GM19025 (cell line): ENCODE measurements at regions not wholly inside any gene's neighbourhood (a gene's known extent, or its start where the extent isn't known, plus 50 kb on each side); places are given as distances from the start of the nearest gene placed in this dataset.

Source experiments
- ATAC-seq: cut with Tn5 transposase; IDR thresholded peaks from one replicate; pipeline ENCODE4 v1.9.1; 2021; ENCODE audit warnings: mild to moderate bottlenecking, low read depth, moderate library complexity; ENCODE audit not compliant: unreplicated experiment

DNA sequence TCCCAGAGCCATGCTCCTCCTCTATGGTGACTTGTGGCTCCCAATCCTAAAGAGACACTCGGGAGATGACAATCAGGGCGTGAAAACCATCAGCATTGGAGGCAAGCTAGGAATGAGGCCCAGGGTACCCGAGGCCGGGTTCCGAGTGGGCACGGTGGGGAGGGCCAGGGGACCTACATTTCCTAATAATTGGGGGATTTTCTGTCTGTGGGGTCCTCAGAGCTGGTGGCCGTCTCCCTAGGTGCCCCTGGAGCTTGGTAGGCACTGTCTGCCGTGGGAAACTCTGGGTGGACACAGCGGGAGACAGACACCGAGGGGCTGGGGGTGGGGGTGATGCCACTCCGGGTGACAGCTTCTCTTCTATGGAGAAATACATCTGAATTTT lies 312.5 kb upstream of the TNRC6C start:
- no peak for ATAC-seq

DNA sequence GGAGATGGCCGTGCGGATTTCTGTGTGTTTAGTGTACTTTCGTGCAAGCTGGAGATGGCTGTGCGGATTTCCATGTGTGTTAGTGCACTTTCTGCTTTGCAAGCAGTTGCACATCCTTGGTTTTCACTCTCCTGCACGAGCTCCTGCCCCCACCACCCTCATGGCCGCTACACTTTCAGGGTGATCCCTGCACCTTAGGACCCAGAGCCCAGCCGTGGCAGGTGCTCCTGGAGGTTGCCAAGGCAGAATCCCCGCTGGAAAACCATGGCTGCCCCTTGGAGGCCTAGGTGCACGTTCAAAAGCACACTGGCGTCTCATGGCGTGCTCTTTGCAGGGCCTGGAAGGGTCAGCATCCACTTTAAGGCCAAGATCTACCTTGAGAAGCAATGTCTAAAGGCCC lies 311.0 kb upstream of the TNRC6C start:
- ATAC-seq = no peak

DNA sequence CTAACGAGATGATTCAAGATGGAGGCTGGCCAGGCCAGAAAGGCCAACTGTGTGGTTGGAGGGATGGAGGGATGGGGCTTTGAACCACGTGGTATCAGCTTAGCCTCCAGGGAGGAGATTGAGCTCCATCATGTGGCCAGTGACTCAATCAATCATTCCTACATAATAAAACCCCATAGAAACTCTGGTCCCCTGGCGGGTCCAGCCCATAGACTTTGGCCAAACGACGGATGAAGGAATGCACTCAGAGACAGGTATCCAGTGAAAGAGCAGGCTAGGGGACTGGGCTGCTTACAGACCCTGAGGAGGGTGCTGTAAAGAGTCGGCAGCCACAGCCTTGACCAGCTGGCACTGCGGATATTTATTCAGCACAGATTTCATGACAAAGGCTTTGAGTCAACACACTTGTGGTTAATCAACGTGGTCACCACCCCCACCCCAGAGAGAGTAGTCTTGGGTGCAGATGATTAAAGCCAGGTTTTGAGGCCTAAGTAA lies 308.7 kb upstream of the TNRC6C start:
- no peak for ATAC-seq

- no peak for ATAC-seq
Observed at GRCh38 chr17:77651988-77652387, 306.5 kb upstream of the TNRC6C start.

DNA sequence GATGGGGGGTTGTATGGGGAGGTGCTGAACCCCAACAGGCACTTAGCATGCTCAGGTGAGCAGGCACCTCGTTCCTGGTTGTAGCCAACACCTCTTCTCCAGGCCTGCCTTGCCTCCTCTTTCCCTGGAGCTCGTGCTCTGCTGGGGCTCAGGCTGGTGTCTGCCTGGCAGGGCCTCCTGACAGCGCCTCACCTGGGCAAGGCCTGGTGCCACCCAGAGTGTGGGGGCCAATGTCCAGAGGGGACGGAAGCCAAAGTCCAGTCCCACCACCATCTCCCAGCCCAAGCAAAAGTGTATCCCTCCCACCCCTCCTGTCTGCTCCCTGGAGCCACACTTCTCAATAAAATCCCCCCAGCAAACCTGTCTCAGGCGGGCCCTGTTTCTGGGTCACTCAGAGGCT lies 304.2 kb upstream of the TNRC6C start:
- no peak for ATAC-seq

GRCh38 chr17:77654850-77655249 lies 303.7 kb upstream of the TNRC6C start:
- no peak for ATAC-seq

- no peak for ATAC-seq
Observed at GRCh38 chr17:77656054-77656453, 302.4 kb upstream of the TNRC6C start.

- no peak for ATAC-seq
Observed at GRCh38 chr17:77657839-77658238, 300.7 kb upstream of the TNRC6C start.

GRCh38 chr17:77660524-77660923 lies 298.0 kb upstream of the TNRC6C start:
- no peak for ATAC-seq

GRCh38 chr17:77662833-77663232 lies 295.7 kb upstream of the TNRC6C start:
- no peak for ATAC-seq

DNA sequence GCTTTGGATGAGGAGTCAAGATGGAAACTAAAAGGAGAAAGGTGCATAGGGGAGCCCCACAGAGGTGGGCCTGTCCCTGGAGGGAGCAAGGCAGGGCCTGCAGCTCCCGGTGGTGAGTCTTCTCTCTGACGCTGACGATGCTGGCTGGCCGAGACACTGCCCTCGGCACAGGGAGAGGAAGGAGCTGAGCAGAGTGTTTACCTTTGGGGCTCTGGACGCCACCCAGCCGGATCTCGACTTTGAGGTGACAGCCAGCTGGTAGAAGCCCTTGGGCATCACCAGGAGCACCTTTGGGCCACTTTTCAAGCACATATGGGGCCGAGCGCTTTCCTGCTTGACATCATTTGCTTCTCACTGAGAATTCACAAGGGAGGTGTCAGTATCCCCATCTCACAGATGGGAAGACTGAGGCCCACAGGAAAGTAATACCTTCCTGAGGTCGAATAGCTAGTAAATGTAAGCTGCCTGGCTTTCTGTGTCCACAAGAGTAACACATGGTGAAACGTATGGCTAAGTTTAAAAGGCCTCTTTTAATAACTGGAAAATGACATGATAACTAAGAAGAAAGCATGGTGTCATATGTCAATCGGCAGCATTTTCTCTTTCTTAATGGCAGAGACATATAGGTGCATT lies 294.3 kb upstream of the TNRC6C start:
- no peak for ATAC-seq

DNA sequence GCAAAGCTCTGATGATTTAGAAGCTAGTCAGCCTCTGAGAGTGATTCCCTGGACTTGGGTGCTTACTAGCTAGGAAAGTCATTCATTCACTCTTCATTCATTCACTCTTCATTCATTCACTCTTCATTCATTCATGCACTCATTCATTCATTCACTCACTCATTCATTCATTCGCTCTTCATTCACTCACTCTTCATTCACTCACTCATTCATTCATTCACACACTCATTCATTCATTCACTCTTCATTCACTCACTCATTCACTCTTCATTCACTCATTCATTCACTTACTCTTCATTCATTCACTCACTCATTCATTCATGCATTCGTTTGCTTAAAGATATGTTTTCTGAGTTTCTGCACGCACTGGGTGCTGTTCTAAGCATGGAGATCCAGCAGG lies 292.7 kb upstream of the TNRC6C start:
- no peak for ATAC-seq

DNA sequence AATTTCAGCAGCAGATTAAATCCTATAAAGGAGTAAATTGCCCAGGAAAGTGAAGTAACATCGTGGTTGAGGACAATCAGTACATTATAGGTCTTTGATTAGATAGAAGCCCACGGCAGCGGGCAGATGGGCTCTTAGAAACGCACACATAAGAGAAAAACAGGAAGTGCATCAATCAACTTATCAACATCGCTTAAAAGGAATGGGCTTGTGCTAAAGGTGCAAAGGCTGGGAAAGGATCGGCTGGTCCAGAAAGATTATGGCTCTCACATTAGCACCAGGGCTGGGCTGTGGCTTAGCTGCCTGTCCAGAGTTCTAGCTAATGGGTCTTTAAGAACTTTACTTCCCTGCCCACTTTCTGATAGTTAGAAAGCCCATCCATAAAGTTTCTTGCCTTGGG lies 292.0 kb upstream of the TNRC6C start:
- no peak for ATAC-seq

GRCh38 chr17:77666881-77667395 lies 291.6 kb upstream of the TNRC6C start:
- ATAC-seq = no peak

DNA sequence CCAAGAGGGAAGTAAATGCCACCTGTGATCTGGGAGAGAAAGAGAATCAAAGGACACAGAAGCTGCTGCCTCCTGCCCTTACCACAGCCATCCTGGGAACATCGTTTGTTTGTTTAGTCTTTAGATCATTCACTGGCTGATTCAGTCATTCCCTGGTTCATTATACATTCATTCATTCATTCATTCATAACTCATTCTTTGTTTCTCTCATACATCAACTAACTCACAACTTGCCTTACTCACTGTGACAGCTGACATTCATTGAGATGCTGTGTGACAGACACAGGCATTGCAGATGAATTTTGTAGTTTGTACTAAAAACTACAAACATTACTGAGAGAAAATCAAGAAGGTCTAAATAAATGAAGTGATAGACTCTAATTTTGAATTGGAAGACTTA lies 291.0 kb upstream of the TNRC6C start:
- no peak for ATAC-seq

DNA sequence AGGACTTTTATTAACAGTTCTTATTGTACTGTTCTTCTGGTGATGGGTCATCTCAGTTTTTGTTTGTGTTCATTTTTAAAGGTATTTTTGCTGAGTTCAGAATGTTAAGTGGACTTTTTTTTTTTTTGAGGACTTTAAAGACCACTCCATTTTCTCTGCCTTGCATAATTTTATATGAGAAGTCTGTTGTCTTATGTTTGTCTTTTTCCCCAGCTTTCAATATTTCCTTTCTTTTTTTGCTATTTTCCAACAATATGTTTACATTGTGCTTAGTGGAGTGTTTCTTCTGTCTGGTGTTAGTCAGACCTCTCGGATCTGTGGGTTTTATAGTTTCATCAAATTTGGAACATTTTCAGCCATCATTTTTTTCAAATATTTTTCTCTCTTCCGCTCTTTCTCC lies 290.0 kb upstream of the TNRC6C start:
- ATAC-seq = no peak

- no peak for ATAC-seq
Observed at GRCh38 chr17:77670173-77670572, 288.3 kb upstream of the TNRC6C start.

DNA sequence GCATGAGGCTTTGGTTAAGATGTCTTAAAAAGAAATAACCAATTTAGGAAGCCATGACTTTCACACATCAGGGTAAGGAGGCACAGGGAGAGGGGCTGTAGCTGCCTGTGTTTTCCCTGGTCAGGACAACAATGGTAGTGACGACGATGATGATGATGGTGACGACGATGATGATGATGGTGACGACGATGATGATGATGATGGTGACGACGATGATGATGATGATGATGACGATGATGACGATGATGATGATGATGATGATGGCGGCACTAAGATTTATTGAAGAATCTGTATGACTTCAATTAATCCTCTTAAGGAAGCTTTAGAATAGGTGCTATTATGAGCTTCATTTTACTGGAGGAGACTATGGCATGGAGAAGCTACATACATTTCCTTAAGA lies 284.1 kb upstream of the TNRC6C start:
- no peak for ATAC-seq

- no peak for ATAC-seq
Observed at GRCh38 chr17:77675411-77675810, 283.1 kb upstream of the TNRC6C start.

- no peak for ATAC-seq
Observed at GRCh38 chr17:77675816-77676215, 282.7 kb upstream of the TNRC6C start.

GRCh38 chr17:77676237-77676661 lies 282.3 kb upstream of the TNRC6C start:
- ATAC-seq = no peak

GRCh38 chr17:77677211-77677610 lies 281.3 kb upstream of the TNRC6C start:
- no peak for ATAC-seq

GRCh38 chr17:77677630-77678029 lies 280.9 kb upstream of the TNRC6C start:
- no peak for ATAC-seq
